ENCODE measurements at regions not wholly inside any gene's neighbourhood (a gene's known extent, or its start where the extent isn't known, plus 50 kb on each side); places are given as distances from the start of the nearest gene placed in this dataset.
A peak's percentile ranks its signal among the peaks of the same experiment; 100 is the strongest.
"Not testable (repeated sequence)": the region's sequence is repeated elsewhere in the genome, so short reads cannot be mapped to it uniquely, and the experiment has no call there.

DNA sequence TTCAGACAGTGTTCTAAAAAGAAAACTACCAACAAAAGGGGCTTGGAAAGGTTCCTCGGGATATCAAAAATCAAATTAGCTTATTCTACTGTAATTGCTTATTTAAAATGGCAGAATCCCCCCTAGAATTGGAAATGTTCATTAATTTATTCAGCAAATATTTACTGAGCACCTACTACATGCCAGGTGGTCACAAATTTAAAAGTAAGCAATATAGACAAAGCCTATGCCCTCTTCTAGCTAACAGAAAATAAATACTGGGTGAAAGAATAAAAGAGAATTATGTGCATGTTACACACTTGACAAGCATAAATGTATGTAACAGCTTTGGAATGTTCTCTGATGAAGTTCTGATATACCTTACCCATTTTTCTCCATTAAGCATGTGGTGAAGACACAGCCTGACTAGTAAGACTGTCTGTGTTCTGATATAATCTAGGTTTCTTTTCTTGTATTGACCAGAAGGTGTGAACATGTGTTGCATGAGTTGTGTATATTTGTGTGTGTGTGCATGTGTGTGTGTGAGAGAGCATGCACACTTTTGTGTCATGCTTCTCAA lies 606.7 kb upstream of the CITED2 start:
- Histone ChIP-seq H3K27me3 (replicated peaks; ENCODE audit: control insufficient read depth, insufficient read depth, low read length) (no peaks in the 10 kb centered on the region), H3K9ac (ENCODE audit: low read length) (peak overlapping the region; percentile 80), H3K9me3 (ENCODE audit: control insufficient read depth, low read length) (no peaks in the 10 kb centered on the region), H3K4me1 (ENCODE audit: control insufficient read depth, insufficient read depth, low read length) (peaks cover 59% of the 10 kb centered on the region), H3K4me3 (ENCODE audit: low read length) (no peak overlapping the region), H3K36me3 (ENCODE audit: control insufficient read depth, insufficient read depth, low read length, severe bottlenecking) (no peaks in the 10 kb centered on the region)
- DNase-seq (ENCODE audit: low read depth) = peak; percentile 34

DNA sequence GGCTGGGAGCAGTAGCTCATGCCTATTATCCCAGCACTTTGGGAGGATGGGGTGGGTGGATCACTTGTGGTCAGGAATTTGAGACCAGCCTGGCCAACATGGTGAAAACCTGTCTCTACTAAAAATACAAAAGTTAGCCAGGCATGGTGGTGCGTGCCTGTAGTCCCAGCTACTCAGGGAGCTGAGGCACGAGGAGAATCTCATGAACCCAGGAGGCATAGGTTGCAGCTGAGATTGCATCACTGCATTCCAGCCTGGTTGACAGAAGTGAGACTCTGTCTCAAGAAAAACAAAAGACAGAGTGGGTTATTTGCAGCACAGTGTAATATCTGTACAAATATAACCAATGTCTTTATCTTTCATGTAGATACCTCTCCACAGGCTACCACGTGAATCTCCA lies 606.2 kb upstream of the CITED2 start:
- DNase-seq (ENCODE audit: low read depth) = peak; percentile 78
- peaks cover 59% of the 10 kb centered on the region for H3K4me1 ChIP-seq (ENCODE audit: control insufficient read depth, insufficient read depth, low read length)

GRCh38 chr6:139979021-139979725 lies 604.7 kb upstream of the CITED2 start:
- peak; percentile 88 for DNase-seq (ENCODE audit: low read depth)
- Histone ChIP-seq H3K9ac (ENCODE audit: low read length) (peak overlapping the region; percentile 57), H3K4me1 (ENCODE audit: control insufficient read depth, insufficient read depth, low read length) (peaks cover 61% of the 10 kb centered on the region), H3K27me3 (replicated peaks; ENCODE audit: control insufficient read depth, insufficient read depth, low read length) (no peaks in the 10 kb centered on the region), H3K36me3 (ENCODE audit: control insufficient read depth, insufficient read depth, low read length, severe bottlenecking) (no peaks in the 10 kb centered on the region), H3K4me3 (ENCODE audit: low read length) (peak overlapping the region; percentile 2), H3K9me3 (ENCODE audit: control insufficient read depth, low read length) (no peaks in the 10 kb centered on the region)

More for the DNA sequence above, 606.2 kb upstream of the CITED2 start:
- H3K9ac ChIP-seq (ENCODE audit: low read length) = peak overlapping the region; percentile 80
- not testable (repeated sequence) for H3K27me3 ChIP-seq (replicated peaks; ENCODE audit: control insufficient read depth, insufficient read depth, low read length); H3K4me3 ChIP-seq (ENCODE audit: low read length); H3K36me3 ChIP-seq (ENCODE audit: control insufficient read depth, insufficient read depth, low read length, severe bottlenecking); H3K9me3 ChIP-seq (ENCODE audit: control insufficient read depth, low read length)

GRCh38 chr6:139977887-139978332 lies 603.5 kb upstream of the CITED2 start:
- H3K4me1 ChIP-seq (ENCODE audit: control insufficient read depth, insufficient read depth, low read length) = peaks cover 56% of the 10 kb centered on the region
- DNase-seq (ENCODE audit: low read depth) = peak; percentile 88
- H3K9ac ChIP-seq (ENCODE audit: low read length) = peak overlapping the region; percentile 27
- no peaks in the 10 kb centered on the region for H3K27me3 ChIP-seq (replicated peaks; ENCODE audit: control insufficient read depth, insufficient read depth, low read length)
- H3K9me3 ChIP-seq (ENCODE audit: control insufficient read depth, low read length) = no peaks in the 10 kb centered on the region
- H3K36me3 ChIP-seq (ENCODE audit: control insufficient read depth, insufficient read depth, low read length, severe bottlenecking) = no peaks in the 10 kb centered on the region
- no peak overlapping the region for H3K4me3 ChIP-seq (ENCODE audit: low read length)

GRCh38 chr6:139973669-139974344 lies 599.4 kb upstream of the CITED2 start:
- H3K4me1 ChIP-seq (ENCODE audit: control insufficient read depth, insufficient read depth, low read length) = peaks cover 35% of the 10 kb centered on the region
- H3K27me3 ChIP-seq (replicated peaks; ENCODE audit: control insufficient read depth, insufficient read depth, low read length) = no peaks in the 10 kb centered on the region
- H3K4me3 ChIP-seq (ENCODE audit: low read length) = peak overlapping the region; percentile 26
- H3K36me3 ChIP-seq (ENCODE audit: control insufficient read depth, insufficient read depth, low read length, severe bottlenecking) = no peaks in the 10 kb centered on the region
- peak overlapping the region; percentile 68 for H3K9ac ChIP-seq (ENCODE audit: low read length)
- no peaks in the 10 kb centered on the region for H3K9me3 ChIP-seq (ENCODE audit: control insufficient read depth, low read length)
- peak; percentile 48 for DNase-seq (ENCODE audit: low read depth)

- H3K27me3 ChIP-seq (replicated peaks; ENCODE audit: control insufficient read depth, insufficient read depth, low read length) = no peaks in the 10 kb centered on the region
- no peak for DNase-seq (ENCODE audit: low read depth)
- H3K4me1 ChIP-seq (ENCODE audit: control insufficient read depth, insufficient read depth, low read length) = peaks cover 18% of the 10 kb centered on the region
- no peaks in the 10 kb centered on the region for H3K36me3 ChIP-seq (ENCODE audit: control insufficient read depth, insufficient read depth, low read length, severe bottlenecking)
- no peak overlapping the region for H3K9ac ChIP-seq (ENCODE audit: low read length)
- H3K9me3 ChIP-seq (ENCODE audit: control insufficient read depth, low read length) = no peaks in the 10 kb centered on the region
- H3K4me3 ChIP-seq (ENCODE audit: low read length) = no peak overlapping the region
Measured at GRCh38 chr6:139972116-139972515, 597.7 kb upstream of the CITED2 start.

- Histone ChIP-seq H3K4me3 (ENCODE audit: low read length) (no peak overlapping the region), H3K9me3 (ENCODE audit: control insufficient read depth, low read length) (no peaks in the 10 kb centered on the region), H3K27me3 (replicated peaks; ENCODE audit: control insufficient read depth, insufficient read depth, low read length) (no peaks in the 10 kb centered on the region), H3K9ac (ENCODE audit: low read length) (no peak overlapping the region), H3K4me1 (ENCODE audit: control insufficient read depth, insufficient read depth, low read length) (peaks cover 17% of the 10 kb centered on the region), H3K36me3 (ENCODE audit: control insufficient read depth, insufficient read depth, low read length, severe bottlenecking) (no peaks in the 10 kb centered on the region)
- peak; percentile 28 for DNase-seq (ENCODE audit: low read depth)
Measured at GRCh38 chr6:139970591-139970991, 596.1 kb upstream of the CITED2 start.

GRCh38 chr6:139967497-139967896 lies 593.0 kb upstream of the CITED2 start:
- H3K27me3 ChIP-seq (replicated peaks; ENCODE audit: control insufficient read depth, insufficient read depth, low read length) = no peaks in the 10 kb centered on the region
- DNase-seq (ENCODE audit: low read depth) = no peak
- no peak overlapping the region for H3K9ac ChIP-seq (ENCODE audit: low read length)
- H3K4me1 ChIP-seq (ENCODE audit: control insufficient read depth, insufficient read depth, low read length) = peaks cover 14% of the 10 kb centered on the region
- no peaks in the 10 kb centered on the region for H3K36me3 ChIP-seq (ENCODE audit: control insufficient read depth, insufficient read depth, low read length, severe bottlenecking)
- no peaks in the 10 kb centered on the region for H3K9me3 ChIP-seq (ENCODE audit: control insufficient read depth, low read length)
- no peak overlapping the region for H3K4me3 ChIP-seq (ENCODE audit: low read length)

GRCh38 chr6:139965393-139965792 lies 590.9 kb upstream of the CITED2 start:
- DNase-seq (ENCODE audit: low read depth) = peak; percentile 68
- no peaks in the 10 kb centered on the region for H3K27me3 ChIP-seq (replicated peaks; ENCODE audit: control insufficient read depth, insufficient read depth, low read length)
- H3K36me3 ChIP-seq (ENCODE audit: control insufficient read depth, insufficient read depth, low read length, severe bottlenecking) = no peaks in the 10 kb centered on the region
- H3K4me3 ChIP-seq (ENCODE audit: low read length) = no peak overlapping the region
- peaks cover 10% of the 10 kb centered on the region for H3K4me1 ChIP-seq (ENCODE audit: control insufficient read depth, insufficient read depth, low read length)
- H3K9ac ChIP-seq (ENCODE audit: low read length) = no peak overlapping the region
- no peaks in the 10 kb centered on the region for H3K9me3 ChIP-seq (ENCODE audit: control insufficient read depth, low read length)

GRCh38 chr6:139964737-139965136 lies 590.3 kb upstream of the CITED2 start:
- H3K27me3 ChIP-seq (replicated peaks; ENCODE audit: control insufficient read depth, insufficient read depth, low read length) = no peaks in the 10 kb centered on the region
- H3K9me3 ChIP-seq (ENCODE audit: control insufficient read depth, low read length) = no peaks in the 10 kb centered on the region
- DNase-seq (ENCODE audit: low read depth) = no peak
- H3K4me3 ChIP-seq (ENCODE audit: low read length) = no peak overlapping the region
- H3K36me3 ChIP-seq (ENCODE audit: control insufficient read depth, insufficient read depth, low read length, severe bottlenecking) = no peaks in the 10 kb centered on the region
- H3K9ac ChIP-seq (ENCODE audit: low read length) = no peak overlapping the region
- peaks cover 10% of the 10 kb centered on the region for H3K4me1 ChIP-seq (ENCODE audit: control insufficient read depth, insufficient read depth, low read length)

- Histone ChIP-seq H3K36me3 (ENCODE audit: control insufficient read depth, insufficient read depth, low read length, severe bottlenecking) (no peaks in the 10 kb centered on the region), H3K27me3 (replicated peaks; ENCODE audit: control insufficient read depth, insufficient read depth, low read length) (no peaks in the 10 kb centered on the region), H3K9me3 (ENCODE audit: control insufficient read depth, low read length) (peaks cover 4% of the 10 kb centered on the region), H3K9ac (ENCODE audit: low read length) (no peak overlapping the region), H3K4me3 (ENCODE audit: low read length) (no peak overlapping the region), H3K4me1 (ENCODE audit: control insufficient read depth, insufficient read depth, low read length) (peaks cover 10% of the 10 kb centered on the region)
- DNase-seq (ENCODE audit: low read depth) = no peak
Measured at GRCh38 chr6:139962654-139963347, 588.4 kb upstream of the CITED2 start.

Measured in adipocyte (in vitro differentiated cells).